NCI-H748 (cell line): ENCODE measurements at regions not wholly inside any gene's neighbourhood (a gene's known extent, or its start where the extent isn't known, plus 50 kb on each side); places are given as distances from the start of the nearest gene placed in this dataset.
A peak's percentile ranks its signal among the peaks of the same experiment; 100 is the strongest.

Experiments used
- DNase-seq: peaks from one replicate; lab custom pipeline; 2025; ENCODE audit not compliant: unreplicated experiment; lab: John Stamatoyannopoulos, UW

GRCh38 chr6:137754366-137754765 lies 112.7 kb upstream of the TNFAIP3 start:
- no peak for DNase-seq

DNA sequence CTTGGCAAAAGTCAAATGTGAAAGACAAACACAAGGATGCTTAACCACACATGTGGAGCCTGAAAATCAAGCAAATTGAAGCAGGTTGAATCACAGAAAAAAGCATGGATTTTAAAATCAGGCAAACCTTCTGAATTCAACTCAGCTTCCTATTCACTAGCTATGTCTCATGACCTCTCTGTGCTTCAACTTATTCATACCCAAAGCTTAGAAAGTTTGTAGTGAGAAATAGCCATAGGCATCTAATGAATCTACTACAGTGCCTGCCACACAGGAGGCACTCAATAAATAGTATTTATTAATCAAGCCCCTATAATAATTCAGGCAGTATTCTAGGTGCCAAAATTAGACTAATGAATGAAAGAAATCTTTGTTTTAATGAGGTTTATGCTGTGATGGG lies 112.2 kb upstream of the TNFAIP3 start:
- no peak for DNase-seq

GRCh38 chr6:137755284-137755683 lies 111.8 kb upstream of the TNFAIP3 start:
- no peak for DNase-seq

- no peak for DNase-seq
Measured at GRCh38 chr6:137756788-137757187, 110.3 kb upstream of the TNFAIP3 start.

DNA sequence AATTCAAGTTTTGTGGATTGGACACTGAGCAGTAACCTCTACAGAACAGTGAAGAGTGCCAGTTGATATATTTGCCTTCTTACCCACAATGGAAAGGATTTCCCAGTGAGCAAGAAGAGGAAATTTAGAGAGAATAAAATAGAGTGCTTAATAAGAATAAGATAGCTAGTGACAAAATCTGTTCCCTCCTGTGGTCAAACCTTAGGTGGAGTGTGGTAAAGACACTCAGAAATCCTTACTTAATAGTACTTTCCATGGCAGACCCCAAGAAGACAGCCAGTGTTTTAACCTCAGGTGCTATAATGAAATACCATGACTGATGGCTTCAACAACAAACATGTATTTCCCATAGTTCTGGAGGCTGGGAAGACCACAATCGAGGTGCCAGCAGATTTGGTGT lies 108.4 kb upstream of the TNFAIP3 start:
- no peak for DNase-seq

DNA sequence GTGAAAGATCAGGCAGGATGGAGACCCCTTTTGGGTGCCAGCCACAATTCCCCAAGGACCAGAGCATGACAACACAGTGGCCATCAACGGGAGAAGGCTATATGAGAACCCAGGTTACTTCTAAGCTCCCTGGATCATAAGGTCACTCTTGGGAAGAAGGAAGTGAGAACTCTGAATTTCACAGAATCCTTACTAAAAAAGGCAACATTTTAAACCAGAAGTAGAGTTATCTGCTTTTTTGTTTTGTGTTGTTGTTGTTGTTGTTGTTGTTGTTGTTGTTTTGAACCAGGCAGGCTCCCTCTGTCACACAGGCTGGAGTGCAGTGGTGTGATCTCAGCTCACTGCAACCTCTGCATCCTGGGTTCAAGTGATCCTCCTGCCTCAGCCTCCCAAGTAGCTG lies 107.4 kb upstream of the TNFAIP3 start:
- DNase-seq = no peak

- DNase-seq = no peak
Measured at GRCh38 chr6:137761072-137761471, 106.0 kb upstream of the TNFAIP3 start.

DNA sequence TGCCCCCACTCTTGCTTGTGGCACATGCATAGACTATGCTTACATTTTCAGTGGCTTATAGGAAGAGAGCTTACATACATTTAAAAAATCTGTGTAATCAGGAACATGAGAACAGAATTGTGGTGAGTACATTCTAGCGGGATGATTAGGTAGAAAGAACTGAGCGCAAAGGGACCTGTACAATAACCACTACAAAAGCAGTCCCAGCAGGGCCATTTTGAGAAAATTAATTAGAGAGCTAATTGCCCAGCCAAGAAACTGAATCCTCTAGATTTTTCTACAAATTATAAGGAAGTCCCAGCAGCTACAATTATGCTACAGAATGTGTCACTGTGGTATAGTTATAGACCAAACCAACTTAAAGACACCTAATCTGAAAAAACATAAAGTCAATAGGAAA lies 105.6 kb upstream of the TNFAIP3 start:
- peak; percentile 27 for DNase-seq

GRCh38 chr6:137762168-137763090 lies 104.6 kb upstream of the TNFAIP3 start:
- DNase-seq = no peak

DNA sequence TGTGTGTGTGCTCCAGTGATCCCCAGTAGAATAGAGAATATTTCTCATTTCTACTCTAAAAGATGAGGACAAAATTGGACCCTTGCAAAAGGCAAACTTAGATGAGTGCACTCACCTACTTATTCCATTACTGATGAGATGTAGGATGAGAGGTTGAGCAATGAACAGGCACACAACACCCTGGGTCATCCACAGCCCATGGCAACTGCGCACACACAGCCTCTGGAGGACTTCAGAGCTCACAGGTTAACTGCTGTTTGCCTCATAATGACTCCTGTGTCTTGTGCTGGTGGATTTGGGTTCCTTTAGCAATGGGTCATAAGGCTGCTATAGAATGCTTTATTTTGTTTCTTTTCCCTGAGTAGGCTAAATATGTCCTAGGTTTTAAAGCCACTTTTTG lies 103.6 kb upstream of the TNFAIP3 start:
- no peak for DNase-seq

GRCh38 chr6:137763886-137764285 lies 103.2 kb upstream of the TNFAIP3 start:
- no peak for DNase-seq

DNA sequence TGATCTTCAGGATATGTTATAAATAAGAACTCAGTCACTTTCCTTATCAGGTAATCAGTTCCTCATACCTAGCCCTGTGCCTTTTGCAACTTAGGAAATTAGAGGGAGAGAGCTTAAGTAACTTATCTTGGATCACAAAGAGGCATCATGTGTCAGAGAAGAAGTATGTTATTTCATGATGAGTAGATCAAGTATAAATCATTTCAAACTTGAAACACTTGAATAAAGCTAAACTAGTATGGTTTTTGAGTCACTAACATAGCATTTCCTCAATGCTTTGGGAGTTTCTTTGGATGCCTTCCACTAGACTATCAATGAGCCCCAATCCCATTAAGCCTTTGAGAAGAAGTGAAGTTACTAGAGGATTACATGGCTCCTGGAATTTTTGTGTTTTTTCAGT lies 102.6 kb upstream of the TNFAIP3 start:
- DNase-seq = no peak

DNA sequence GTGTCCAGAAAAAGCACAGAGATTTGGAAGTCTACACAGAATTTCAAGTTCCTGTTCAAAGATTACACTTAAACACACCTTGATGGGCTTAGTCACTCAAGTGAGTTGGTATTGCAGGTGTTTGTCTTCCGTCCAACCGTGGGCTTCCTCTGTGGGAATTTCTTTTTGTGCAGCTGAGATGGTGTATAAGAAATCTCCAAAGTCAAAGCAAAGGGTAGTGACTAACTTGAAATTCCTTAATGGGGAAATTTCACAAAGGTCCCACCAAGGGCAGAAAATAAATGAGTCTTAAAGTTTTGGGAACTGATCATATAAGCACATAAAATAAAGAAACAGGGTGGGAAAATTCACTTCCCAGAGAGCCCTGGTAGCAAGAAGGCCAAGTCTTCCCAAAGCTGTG lies 102.0 kb upstream of the TNFAIP3 start:
- DNase-seq = no peak

DNA sequence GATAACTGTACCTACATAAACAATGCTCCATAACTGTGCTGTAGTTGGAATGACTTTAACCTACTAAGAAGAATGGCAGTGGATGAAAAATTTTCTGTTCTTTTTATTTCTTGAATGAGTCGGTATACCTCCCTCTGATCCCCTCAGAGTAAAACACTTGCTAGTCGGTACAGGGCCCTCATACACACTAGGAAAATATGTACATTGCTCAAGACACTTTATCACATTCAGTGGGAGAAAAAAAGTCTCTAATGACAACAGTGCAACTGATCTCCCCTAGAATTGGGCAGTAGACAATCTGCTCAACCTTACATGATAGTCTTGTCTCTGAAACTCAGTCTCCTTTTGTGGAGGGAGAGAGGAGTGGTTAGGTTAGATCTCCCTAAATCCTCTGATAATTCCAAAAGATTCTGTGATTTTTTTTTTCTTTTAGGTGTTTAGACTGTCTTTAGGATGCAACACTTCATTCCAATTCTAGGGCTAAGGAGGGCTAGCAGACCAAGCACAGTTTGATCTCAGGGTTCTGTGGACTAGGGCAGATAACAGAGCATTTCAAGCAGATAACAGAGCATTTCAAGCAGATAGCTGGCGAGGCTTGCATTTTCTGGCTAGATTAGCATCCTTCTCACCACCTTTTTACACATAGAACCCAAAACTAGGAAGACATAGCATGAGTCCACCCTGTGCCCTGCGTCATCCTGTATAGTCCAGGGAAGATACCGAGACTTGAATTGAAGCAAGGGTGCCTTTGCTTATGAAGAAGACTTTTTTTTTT lies 100.3 kb upstream of the TNFAIP3 start:
- DNase-seq = no peak

DNA sequence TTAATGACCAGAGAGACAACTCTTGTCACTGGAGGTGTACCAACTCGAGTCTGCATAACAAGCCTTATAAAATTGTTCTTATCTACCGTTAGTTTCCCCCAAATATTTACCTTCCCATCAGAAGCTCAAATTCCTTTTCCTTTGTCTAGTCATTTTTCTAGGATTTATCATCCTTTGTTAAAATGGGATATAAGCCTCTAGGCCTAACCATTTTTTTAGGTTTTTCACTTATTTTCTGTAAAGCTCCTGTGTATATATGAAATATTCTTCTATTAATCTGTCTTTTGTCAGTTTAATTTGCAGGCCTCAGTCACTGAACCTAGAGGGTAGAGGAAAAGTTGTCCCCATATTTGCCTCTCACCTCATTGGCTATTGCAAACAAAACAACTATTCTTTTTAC lies 99.6 kb upstream of the TNFAIP3 start:
- DNase-seq = no peak

- no peak for DNase-seq
Measured at GRCh38 chr6:137767911-137768690, 99.0 kb upstream of the TNFAIP3 start.

DNA sequence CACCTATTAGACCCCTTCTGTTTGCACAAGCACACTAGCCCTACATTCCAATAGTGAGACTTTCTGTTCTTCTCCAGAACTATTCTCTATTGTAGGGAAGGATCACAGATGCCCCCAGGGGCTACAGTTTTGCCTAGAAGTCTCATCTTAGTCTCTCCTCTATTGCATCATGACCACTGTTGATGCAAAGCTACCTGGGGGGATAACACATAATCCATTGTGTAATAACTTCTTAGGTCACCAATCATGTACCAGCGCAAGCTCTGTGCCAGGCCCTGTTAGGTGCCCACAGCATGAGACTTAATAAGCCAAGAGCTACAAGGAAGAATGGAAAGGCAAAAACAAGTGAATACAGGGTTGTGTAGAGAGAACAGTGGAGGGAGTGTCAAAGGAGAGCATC lies 98.1 kb upstream of the TNFAIP3 start:
- DNase-seq = no peak

- no peak for DNase-seq
Measured at GRCh38 chr6:137769797-137770362, 97.2 kb upstream of the TNFAIP3 start.

GRCh38 chr6:137772541-137773250 lies 94.4 kb upstream of the TNFAIP3 start:
- DNase-seq = no peak

DNA sequence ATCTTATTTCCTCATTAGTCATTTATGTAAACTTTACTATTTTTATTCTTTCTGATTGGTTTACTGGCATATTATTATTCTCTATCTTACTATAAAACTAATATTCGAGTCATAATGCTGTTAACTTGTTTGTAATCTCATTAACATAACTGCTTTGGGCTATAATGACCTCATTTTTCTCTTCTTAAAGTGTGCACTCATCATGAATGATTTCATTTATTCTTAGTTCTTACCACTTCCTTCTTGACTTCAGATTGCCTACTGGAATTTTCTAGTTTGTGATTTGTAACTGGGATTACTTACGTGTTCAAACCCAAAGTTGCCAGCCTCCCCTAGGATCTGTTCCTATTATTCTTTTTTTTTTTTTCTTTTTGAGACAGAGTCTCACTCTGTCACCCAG lies 91.8 kb upstream of the TNFAIP3 start:
- no peak for DNase-seq

DNA sequence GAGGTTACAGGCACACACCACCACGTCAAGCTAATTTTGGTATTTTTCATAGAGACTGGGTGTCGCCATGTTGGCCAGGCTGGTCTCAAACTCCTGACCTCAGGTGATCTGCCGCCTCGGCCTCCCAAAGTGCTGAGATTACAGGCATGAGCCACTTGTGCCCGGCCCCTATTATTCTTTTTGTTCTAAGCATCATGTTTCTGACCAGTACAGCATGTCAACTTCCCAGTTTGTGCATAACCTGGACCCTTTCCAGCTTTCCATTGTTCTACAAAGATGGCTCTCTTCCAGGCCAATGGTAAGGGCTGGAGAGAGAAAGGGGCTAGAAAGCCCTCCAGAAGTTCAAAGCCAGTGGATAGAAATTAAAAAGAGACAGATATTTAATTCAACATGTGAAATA lies 91.3 kb upstream of the TNFAIP3 start:
- no peak for DNase-seq
